NCI-H460 (cell line): ENCODE measurements at regions not wholly inside any gene's neighbourhood (a gene's known extent, or its start where the extent isn't known, plus 50 kb on each side); places are given as distances from the start of the nearest gene placed in this dataset.

ENCODE experiments used
- DNase-seq: peaks from one replicate; pipeline ENCODE4 v3.0.0-alpha.2; 2016; ENCODE audit warnings: low read depth; ENCODE audit errors: extremely low read depth

DNA sequence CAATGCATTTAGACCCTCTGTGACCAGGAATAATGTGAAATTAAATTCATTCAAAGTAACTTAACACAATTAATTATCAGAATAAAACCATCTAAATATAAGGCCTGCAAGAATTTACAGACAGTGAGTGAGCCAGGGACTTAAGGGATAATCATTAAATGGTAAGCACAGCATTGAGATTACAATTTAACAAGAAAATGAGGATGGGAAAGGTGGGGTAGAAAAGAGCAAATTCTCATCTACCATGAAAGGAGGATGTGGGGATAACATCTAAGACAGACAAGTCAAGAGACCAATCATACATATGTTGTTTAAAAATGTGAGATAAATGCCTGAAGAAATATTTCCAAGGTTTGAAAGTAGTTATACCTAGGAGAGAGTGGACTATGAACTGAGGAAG is 259.3 kb upstream of the NT5C1B start:
- no peak for DNase-seq

DNA sequence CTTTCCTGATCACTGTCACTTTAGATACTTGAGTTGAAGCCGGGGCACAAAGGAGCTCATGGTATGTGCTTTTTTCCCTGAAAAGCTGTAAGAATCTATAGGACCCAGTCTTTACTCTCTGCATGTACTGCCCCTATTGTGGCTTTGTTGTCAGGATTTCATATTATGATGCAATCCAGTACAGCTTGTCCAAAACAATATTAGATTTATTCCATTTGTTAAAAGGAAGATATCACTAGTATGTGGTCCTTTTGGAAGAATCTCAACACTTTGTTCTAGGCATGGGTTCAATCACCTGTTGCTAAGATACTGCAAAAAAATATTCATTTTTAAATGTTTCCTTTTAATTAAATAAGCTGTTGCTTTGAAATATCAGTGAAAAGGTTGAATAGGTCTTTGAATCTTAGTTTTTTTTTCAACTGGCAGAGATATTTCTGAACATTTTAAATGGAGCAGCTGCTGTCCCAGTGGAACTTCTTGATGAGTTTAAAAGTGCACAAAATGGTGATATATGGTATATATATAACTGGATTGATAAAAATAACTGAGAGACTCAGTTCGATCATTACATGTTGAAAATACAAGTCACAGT is 256.6 kb upstream of the NT5C1B start:
- DNase-seq: no peak

DNA sequence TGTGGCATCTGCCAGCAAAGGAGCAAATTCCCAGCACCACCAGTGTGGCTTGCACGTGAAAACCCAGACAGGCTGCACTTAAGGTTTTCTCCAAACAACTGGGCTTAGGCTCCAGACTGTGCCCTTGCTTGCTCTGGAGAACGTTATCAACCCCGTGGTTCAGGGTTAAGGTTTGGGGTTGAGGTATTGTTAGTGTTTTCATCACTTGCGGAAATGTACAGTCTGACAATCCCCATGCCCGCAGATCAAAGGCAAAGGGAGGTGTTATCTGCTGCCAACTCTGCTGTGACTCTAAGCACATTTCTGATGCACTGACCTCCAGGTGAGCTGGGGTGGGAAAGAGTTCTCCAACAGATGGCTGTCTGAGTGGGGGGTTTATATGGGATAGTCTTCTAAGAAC is 253.5 kb upstream of the NT5C1B start:
- DNase-seq: no peak

DNA sequence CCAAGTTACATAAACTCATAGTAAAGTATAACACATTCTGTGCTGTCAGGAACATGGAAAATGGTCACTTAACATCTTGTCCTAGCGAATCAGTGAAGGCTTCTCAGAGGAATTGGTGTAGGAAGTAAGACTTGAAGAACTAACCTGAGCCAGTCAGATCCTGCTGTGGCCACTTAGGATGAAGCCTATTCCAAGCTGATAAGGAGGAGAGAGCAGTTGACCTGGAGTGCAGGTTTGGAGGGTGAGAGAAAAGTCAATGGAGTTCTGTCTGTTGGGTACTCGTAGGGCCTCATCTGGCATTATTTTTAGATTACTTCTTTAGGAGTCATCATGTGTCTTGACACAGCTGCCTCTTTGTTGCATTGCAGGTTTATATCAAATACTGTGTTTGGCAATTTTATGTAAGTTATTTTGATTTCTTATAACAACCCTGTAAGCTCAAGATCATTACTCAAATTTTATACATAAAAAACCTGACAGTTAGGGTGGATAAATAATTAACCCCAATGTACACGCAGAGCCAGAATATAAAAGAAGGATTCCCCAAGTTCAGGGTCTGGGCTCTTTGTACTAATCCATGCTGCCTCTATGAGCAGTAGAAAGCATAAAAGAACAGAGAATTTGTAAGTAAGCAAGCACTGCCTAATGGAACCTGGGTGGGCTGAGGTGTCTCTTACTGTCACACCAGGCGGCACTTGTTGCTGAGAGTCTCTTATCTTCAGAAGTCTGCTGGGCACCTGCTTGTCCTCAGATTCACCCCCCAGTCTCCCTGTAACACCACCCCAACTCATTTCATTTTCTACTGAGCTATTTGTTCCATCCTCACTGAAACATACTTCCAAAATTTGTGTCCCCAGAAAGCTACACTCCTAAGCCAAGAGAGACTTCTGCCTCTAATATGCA is 252.1 kb upstream of the NT5C1B start:
- DNase-seq: no peak

DNA sequence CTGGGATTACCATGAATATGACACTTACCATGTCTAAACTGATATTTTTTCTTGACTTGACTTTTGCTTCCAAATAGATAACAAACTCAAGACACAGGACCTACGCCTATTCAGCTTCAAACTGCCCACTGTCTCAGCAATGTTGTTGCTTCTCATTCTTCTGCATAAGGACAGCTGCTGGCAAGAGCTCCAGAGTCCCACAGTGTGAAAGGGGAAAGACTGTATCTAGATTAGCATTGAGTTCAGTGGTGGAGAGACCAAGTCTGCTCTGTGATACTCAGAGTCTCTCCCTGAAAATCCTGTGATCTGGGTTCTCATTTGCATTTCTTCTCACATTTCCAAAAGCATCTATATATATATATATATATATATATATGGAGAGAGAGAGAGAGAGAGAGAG is 247.9 kb upstream of the NT5C1B start:
- no peak for DNase-seq

DNA sequence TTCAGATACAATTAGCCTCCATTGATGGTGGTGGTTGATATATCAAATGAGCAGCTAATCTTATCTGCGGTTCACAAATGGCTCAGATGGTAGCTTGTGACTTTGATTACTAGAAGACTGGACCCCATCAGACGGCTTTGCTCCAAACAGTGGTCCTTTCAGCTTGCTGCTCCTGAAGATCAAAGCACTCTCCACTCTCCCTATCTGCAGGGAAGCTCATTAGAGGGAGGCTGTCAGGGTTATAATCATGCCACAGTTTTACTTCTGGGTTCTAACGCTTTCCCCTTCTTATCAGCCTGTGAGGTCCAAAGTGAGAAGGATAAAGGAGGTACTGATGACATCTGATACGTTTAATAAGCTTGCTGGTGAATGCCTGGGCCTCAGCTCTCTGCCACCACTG is 247.1 kb upstream of the NT5C1B start:
- no peak for DNase-seq

DNA sequence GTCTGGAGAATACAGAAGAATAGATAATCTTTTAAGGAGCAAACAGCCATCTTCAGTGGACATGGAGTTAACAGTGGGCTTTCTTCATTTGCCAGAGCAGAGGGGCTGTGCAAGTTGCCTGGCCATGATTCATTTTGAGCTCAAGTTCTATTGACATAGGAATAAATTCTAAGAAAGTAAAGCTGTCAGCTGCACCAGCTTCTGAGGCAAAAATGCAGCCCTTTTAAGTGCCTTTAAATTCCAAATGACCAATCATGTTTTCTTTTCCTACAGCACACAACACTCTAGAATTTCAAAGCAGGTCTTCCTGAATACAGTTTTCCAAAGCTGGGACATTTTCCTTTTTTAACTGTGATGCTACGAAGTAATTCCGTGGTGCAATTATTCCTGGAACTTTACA is 246.4 kb upstream of the NT5C1B start:
- no peak for DNase-seq

DNA sequence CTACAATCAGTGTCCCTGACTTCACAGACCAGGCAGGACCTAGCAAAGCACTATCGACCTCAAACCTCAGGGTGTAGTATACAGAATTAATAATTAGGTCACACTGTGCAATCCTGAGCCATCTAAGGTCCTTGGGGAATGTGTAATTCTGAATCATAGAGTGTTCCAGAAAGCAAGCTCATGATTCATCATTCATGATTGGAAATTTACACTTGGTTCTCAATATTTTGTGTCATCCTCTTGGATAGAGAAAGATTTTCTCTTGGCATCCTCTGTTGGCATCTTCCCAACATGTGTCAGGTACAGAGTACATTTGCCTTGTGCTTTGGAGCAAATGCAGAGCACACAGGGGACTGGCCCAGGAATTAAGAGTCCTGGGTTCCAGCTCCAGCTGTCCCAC is 245.0 kb upstream of the NT5C1B start:
- DNase-seq: no peak

DNA sequence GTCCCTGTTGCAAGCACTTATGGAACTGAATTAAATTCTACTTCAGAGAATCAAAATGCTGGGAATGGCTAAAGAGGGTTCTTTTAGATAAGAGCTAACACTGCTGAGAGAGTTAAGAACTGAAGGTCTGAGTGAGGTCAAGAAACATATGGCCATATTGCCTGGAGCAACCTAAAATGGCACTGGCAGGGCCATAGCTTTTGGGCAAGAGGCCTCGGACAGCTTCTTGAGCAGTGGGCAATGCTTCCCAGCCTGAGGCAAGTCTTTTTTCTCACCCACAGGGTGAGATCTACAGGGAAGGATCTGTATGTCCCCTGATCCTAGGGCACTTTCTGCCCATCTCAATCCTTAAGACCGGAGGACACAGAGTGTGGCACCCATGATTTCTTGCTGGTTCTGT is 244.6 kb upstream of the NT5C1B start:
- no peak for DNase-seq

DNA sequence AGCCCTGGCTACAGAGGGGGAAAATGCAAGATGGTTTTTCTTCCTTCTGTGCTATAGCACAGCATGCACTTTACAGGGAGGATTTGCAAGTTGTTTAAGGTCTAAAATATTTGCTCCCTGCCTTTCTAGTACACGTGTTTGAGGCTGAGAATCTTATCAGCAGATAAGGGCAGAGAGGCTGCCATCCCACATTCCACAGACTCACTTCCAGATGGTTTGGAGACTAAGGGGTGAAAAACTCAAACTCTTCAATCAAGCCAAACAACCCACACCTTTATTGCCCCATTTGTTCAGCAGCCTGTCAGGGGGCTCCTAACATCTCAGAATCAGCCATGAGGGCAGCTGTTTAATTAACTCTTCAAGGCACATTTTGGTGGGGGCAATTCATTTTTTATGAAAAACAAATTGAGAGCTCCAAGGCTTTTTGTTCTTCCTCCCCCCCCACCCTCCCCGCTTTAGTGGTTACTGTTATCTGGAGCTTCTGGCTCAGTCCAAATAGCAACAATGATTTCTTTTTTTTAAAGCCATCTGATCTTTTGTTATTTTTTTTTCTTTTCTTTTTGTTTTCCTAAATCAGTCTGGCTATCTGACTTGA is 242.6 kb upstream of the NT5C1B start:
- no peak for DNase-seq

DNA sequence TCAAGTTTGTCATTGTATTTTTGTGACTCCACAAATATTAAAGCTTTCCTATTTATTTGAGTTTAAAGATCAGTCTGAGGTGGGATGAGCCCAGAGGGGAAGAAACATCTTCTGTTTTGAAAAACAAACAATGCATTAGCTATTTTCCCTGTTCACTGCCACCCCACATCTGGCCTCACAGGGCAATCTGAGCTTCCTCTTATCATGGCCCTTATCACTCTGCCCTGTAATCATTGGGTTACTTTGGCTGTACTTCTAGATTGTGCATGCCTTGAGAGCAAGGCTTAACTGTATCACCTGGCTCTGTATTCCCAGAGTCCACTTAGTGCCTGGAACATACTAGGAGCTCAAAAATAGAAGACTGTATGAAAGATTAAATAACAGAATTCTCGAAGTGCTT is 241.6 kb upstream of the NT5C1B start:
- DNase-seq: no peak

DNA sequence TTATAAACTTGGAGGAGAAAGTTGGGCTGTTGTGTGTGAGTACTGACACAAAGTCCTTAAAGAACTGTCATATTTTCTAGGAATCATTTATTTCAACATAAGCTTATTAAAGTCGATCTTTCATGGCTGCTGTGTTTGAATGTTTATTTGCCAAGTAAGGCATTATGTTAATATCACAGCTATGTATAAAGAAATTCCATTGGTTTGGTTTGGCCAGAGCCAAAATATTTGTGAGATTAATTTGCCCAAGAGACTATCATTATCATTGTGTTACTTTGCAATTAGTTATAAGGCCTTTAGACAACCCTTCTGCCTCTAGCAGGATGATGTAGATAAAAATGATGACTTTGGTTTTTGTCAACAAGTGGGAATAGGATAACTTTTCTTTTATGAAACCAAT is 240.6 kb upstream of the NT5C1B start:
- no peak for DNase-seq

DNA sequence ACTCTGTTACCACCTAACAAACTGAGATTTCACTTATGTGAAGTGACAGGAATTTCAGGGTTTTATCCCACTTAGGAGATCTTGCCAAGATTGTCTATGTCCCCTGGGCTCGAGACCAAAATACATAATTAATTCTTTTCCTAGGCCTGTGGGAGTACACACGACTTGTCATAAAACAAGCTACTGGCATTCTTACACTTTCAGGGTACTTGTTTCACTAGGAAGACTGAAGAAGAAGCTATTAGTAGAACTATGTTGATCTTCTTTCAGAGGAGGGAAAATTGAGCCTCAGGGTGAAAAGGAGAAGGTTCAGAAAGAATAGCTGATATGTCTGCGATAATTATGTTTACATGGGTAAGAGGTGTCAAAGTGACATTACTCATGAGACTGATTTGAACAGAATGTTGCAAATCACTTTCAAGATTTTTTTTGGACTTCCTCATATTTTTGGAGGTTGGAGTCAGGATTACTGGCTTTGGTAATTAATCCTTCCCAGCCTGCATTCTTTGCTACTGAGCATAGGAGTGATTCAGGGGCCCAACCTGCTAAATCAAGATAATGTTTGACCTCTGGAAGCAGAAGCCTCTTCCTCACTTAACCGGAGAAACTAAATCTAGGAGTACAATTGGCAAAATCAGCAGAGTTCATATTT is 240.0 kb upstream of the NT5C1B start:
- DNase-seq: no peak

DNA sequence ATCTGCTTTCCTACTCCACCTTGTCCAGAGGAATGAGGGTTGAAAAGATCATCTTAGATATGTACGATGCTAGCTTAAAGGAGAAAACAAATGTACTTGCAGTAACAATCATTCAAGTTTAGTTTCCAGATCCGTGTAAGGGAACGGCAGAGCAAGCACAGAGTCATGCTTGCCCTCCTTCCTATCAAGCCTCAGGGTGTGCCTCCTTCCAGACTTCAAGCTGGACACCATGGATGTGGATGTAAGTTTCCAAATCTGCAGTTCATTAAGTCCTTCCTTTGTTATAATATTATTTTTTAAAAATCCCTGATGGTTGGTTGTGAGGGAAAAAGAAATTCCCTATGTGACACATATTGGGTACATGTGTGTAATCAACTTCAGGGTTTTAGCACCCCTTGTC is 238.9 kb upstream of the NT5C1B start:
- no peak for DNase-seq

DNA sequence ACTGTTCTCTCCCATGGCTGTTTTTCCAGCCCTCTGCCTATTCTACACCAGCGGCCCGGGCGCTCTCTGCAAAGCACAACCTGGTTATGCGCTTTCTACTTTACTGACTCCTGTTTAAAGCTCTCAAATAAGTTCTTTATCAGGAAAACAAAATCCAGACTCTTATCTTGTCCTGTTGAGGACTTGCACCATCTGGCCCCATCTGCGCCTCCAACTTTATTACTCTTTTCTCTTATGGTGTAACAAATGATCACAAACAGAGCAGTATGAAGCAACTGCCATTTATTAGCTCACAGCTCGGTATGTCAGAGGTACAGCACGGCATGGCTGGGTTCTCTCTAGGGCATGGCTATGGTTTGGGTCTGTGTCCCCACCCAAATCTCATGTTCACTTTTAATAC is 236.5 kb upstream of the NT5C1B start:
- DNase-seq: no peak

DNA sequence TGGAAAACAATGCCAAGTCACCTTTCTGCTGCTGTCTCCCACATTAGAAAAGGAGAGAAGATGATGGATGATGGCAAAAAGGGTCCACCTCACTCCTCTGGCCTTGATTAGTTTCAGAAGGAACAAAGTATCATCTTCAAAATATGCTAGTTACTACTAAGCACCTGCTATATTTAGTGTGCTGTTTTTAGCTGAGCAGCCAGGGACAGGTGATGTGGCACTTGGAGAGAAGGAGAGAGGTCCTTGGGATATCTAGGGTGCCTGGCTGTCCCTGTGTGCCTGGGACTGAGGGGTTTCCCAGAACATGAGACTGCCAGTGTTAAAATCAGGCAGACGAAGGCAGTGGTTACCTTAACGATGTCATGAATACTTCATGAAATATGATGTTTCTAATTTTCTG is 235.5 kb upstream of the NT5C1B start:
- DNase-seq: no peak

DNA sequence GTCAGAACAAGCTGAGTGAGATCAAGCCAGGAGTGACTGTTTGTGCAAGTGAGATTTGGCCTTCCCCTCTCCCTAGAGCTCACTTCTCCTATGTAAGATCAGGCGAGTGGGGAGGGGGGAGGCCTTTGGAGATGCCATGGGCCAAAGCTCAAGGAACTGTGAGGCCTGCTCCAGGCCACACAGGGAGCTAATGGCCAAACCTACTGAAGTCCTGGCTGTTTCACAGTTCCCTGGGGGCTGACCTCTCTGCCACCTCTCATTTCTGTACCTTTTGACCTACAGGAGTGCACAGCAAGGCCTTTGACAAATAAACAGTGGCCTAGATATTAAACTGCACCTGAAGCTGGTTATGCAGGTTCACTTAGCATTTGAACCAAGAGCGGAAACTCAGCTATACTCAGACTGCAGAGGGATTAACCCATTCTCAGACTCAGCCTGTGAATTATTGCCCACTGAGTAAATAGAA is 235.0 kb upstream of the NT5C1B start:
- DNase-seq: no peak

DNA sequence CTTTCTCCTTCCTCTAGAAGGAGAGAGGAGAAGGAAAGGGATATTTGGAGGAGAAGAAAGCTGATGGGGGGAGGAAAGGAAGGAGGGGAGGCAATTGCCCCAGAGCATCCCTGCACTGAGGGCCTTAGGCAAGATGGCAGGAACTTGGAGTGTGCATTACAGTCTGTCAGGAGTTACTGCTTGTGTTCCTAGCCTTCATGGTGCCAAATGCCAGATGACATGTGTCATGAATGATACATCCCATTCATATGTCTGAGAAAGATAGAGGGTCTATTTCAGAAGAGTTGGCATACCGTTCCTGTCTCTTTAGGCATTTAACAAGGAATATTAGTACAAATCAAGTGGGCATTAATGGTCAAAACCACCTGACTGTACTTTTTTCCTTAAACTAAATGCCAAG is 232.1 kb upstream of the NT5C1B start:
- no peak for DNase-seq

DNA sequence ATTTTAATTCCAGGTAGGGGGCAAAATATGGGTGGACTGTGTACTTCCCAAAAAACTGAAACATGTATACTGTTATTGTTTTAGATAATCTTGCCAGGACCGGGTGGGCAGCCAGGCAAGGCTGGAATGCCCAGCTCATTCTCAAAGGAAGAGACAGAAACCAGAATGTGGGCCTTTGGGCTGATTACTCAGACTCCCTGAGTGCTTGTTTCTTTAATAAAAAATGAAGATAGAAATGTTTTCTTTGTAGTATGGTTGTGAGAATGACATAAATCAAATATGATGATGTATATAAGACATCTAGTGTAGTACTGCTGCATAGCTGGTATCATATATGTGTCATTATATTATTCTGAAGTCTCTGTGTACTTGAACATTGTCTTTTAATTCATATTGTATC is 231.6 kb upstream of the NT5C1B start:
- no peak for DNase-seq

DNA sequence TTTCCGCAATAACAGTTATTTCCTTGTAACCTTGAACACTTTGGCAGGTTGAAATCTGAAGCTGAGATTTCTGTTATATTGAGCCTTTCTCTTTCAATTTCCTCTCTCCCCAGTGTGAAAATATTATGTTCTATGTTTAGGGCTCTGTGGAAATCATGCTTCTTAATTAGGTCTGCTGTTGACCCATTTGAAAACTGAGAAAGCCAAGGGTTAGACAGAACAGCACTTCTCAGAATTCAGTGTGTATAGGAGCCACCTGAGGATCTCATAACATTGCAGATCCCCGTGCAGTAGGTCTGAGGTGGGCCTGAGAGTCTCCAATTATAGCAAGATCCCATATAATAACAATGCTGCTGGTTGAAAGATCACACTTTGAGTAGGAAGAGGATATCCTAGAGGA is 230.2 kb upstream of the NT5C1B start:
- DNase-seq: no peak

DNA sequence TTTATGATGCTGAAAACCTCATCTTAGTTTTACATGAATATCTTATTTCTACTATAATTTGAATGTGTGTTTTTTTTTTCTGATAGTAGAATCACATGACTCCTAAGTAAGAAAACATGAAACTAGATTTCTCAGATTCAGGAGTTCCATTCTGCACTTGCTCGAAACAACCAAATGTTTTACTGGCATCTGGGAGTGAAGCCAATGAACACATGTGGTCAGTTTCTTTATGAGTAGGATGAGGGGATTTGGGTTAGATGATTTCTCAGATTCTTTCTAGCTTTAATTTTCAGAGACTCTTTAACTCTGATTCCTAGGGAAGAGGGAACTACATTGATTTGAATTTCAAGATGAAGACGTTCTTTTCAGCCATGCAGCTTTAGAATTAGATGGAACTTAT is 225.0 kb upstream of the NT5C1B start:
- no peak for DNase-seq

DNA sequence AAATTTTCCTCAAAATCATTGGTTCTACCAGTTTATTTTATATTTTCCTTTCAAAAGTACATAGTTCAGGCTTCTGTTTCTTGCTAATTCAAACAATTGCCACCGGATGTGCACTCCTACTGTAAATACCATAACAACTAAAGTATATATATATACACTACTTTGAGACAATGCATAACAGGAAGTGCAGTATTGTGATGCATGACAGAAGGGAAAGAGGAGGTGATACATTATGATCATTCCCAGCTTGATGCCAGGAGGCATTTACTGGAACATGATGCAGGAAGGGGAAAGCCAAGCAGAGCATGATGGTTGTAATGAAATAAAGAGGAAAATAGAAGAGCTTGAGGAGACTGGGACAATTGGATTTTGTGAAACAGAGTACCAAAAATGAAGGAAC is 215.2 kb upstream of the NT5C1B start:
- DNase-seq: no peak
